Fibroblast of pulmonary artery (primary cell): ENCODE measurements at regions not wholly inside any gene's neighbourhood (a gene's known extent, or its start where the extent isn't known, plus 50 kb on each side); places are given as distances from the start of the nearest gene placed in this dataset.

Experiments
- DNase-seq: peaks from one replicate; pipeline ENCODE4 v3.0.0-alpha.2; 2010; ENCODE audit warnings: low read depth
- H3K4me3 ChIP-seq: replicated peaks from 2 replicates; pipeline ENCODE4 v1.5.1; 2011; ENCODE audit warnings: low read depth, mild to moderate bottlenecking, control low read depth, low read length, moderate library complexity
- TF ChIP-seq, protein P1 (sequence below): IDR thresholded peaks from 2 replicates; pipeline ENCODE4 v1.5.1; 2011; ENCODE audit warnings: mild to moderate bottlenecking, control low read depth, low read length, inconsistent platforms; ENCODE audit errors: missing control alignments

DNA sequence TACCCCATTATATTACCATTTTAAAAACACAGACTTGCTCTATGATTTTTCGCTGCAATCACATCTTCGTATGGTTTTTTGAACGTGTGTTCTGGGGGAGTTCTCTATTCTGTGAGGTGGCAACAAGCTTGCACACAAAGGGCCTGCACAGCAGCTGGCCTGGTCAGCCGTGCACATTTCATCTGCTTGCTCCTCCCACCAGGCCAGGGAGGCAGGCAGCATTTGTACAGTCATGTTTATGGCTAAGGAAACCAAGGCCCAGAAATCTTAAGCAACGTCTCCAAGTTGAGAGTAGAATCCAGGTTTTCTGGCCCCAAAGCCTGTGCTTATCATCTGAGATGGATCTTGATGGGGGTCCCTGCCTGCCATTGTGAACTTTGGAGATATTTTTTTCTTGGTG is 106.4 kb upstream of the SMIM21 start:
- peak; percentile 52 for DNase-seq
- no peak overlapping the region for H3K4me3 ChIP-seq
- TF ChIP-seq, protein P1, sequence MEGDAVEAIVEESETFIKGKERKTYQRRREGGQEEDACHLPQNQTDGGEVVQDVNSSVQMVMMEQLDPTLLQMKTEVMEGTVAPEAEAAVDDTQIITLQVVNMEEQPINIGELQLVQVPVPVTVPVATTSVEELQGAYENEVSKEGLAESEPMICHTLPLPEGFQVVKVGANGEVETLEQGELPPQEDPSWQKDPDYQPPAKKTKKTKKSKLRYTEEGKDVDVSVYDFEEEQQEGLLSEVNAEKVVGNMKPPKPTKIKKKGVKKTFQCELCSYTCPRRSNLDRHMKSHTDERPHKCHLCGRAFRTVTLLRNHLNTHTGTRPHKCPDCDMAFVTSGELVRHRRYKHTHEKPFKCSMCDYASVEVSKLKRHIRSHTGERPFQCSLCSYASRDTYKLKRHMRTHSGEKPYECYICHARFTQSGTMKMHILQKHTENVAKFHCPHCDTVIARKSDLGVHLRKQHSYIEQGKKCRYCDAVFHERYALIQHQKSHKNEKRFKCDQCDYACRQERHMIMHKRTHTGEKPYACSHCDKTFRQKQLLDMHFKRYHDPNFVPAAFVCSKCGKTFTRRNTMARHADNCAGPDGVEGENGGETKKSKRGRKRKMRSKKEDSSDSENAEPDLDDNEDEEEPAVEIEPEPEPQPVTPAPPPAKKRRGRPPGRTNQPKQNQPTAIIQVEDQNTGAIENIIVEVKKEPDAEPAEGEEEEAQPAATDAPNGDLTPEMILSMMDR: no peak

DNA sequence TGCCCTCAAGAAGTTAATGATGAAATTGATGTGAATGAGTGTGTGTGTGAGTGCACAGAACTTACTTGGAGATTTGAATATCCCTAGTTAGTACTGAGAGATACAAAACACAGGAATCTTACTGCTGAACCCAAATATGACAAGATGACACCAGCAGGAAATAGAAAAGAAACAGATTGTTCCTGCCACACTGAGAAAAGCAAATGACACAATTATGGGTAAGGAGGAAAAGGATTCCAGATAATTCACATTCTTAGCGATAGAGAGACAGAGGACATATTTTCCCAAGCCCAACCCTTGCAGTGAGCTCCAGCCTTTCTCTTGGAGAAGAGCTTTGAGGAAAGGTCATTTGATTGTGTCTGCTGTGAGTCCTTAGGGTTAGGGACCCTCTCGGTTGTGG is 105.7 kb upstream of the SMIM21 start:
- peak; percentile 18 for DNase-seq
- TF ChIP-seq, protein P1: no peak
- H3K4me3 ChIP-seq: no peak overlapping the region

DNA sequence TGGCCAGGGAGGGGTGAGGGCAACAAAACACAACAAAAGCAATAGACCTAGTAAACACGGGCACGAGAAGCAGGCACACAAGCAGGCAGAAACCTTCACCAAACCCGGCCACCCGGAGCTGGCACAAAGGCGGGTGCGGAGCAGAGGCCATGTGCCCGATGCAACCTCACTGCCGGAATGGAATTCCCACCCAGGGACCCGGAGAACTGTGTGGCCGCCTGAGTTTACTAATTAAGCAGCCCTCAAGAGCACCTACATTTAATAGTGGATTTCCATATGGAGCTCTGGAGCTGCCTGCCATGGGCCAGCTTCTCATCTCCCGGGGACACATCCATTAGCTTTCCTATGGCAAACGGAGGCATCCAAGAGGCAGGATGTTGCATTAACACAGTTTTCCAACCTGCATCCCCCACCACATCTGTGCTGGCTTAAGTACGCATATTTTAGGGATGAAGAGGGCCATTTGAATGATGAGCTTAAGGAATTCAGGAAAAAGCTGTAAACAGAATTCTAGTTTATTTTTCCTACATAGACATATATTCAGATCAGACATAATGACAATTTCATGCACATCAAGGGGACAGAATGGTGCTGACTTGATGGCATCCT is 104.5 kb upstream of the SMIM21 start:
- no peak for DNase-seq
- no peak overlapping the region for H3K4me3 ChIP-seq

DNA sequence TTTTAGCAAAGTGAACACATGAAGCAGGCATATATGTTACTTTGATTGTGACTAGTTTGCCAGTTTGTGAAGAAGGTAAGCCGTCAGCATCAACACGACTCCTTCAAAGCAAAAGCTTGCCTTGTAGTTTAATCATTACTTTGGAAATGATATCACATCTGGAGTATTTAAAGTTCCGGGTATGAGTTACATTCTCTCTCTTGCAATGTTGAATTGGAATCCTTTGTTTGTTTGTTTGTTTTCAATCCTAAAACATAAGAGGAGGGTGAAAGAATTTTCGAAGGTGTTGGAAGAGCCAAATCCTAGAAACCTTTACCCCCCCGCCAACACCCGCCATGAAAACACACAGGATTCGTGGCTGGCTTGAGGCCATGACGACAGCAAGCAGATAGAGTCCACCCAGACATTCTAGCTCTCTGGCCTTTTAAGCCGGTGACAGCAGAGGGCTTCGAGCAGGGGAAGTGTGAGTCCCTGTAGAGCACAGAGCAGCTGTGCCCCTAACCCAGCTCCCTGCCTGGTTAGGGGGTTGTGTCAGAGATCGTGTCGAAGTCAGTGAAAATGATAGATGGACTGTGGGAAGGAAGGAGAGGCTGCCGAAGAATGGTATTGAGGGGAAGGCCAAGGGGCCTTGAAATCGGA is 103.8 kb upstream of the SMIM21 start:
- DNase-seq: no peak
- TF ChIP-seq, protein P1: no peak
- H3K4me3 ChIP-seq: no peak overlapping the region

More for the DNA sequence above, 104.5 kb upstream of the SMIM21 start:
- TF ChIP-seq, protein P1: no peak

DNA sequence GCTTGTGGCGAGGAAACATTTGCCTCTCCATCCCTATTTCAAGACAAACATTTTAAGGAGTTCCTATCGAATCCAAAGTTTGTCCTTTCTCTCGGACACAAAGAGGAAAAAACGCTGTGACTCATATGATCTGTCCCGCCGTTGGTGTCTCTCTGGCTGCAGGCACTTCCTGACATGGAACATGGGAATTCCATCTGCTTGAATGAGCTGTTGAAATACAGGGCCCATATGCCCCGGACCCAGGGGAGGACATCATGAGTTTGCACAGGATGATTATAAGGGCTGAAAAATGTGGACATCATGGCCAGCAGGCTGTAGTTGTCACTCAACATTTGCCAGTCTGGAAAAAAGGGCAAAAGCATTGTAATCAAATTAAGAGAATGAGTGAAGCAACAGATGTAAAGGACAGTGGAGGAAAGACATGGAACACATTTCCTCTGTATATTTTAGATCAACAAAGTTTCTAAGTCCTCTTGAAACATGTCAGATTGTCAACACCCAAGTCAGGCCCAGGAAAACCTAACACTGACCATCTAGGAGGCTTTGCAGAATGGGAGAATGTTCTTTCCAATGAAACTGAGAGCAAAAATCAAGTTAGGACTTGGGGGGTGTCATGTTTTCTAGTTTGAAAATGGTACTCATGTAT is 103.2 kb upstream of the SMIM21 start:
- TF ChIP-seq, protein P1: no peak
- no peak overlapping the region for H3K4me3 ChIP-seq
- peak; percentile 45 for DNase-seq

DNA sequence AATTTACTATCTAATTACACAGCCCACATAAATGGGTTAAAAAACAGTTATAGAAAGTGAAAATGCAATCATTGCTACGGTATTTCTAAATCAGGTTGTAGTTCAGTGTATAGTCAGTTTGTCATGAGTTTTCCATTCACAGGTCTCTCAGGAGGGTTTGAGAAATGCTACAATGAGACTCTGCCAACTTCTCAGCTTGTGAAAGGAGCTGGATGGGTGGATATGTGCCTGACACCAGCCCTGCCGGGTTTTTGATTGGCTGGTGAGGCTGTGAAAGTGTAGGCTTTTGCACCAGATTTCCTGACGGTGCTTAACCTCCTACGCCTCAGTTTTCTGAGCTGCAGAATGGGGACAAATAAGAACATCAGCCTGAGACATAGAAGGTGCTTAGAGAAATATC is 102.6 kb upstream of the SMIM21 start:
- TF ChIP-seq, protein P1: no peak
- H3K4me3 ChIP-seq: no peak overlapping the region
- DNase-seq: peak; percentile 16

DNA sequence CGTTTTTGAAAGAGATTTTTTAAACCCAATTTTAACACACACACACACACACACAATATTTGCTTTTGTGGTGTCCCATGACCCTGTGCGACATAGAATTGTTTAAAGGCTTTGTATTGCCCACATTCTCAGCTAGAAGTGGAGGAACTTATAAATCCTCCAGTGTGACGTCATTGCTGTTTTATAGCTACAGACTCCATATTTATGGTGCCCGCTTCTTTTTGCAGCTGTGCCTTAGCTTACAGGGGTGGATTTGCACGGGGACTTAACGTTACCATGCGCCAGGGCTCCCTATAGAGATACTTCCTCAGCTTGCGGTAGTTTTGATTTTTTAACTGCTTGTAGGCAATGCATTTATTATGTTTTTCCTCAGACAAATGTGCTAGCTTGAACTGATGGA is 101.9 kb upstream of the SMIM21 start:
- TF ChIP-seq, protein P1: no peak
- no peak overlapping the region for H3K4me3 ChIP-seq
- DNase-seq: no peak
